HG03354 (cell line): ENCODE measurements at regions not wholly inside any gene's neighbourhood (a gene's known extent, or its start where the extent isn't known, plus 50 kb on each side); places are given as distances from the start of the nearest gene placed in this dataset.
"Not testable (repeated sequence)": the region's sequence is repeated elsewhere in the genome, so short reads cannot be mapped to it uniquely, and the experiment has no call there.

Experiments
- ATAC-seq: cut with Tn5 transposase; IDR thresholded peaks from one replicate; pipeline ENCODE4 v1.9.1; 2021; ENCODE audit warnings: mild to moderate bottlenecking; ENCODE audit not compliant: unreplicated experiment, poor library complexity, severe bottlenecking

DNA sequence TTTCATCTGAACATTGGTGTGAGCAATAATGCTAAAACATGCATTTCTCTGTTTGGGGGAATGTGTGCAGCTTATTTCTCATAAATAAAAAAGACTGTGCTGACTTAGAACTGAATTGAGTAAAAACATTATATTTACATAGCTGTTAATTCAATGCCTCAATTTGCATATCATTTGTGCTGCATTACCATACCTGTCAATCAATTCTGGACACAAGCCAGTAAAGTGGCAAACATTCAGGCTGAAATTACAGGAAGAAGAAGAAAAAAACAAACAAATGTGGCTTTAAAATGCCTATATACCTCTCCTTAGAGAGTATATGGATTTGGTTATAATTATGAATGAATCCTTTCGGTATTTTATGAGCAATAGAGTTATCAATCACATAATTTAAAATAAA is 380.1 kb upstream of the GBE1 start:
- ATAC-seq: no peak

DNA sequence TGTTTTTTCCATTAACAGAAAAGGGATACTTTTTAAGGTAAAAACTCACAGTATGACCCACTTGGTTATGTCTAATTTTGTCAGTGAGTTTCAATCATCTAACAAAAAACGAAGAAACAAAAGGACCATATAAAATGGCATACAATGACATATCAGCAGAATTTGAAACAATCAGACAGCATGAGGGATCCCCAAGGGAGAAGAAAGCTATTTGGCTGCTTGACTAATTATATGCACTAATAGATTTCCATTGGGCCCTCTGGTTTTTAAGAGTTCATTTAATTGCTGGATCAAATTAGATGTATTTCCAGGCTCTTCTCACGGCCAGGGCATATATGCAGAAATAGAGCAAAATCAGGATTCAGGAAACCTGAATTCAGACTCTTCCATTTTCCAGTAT is 376.4 kb upstream of the GBE1 start:
- ATAC-seq: no peak

DNA sequence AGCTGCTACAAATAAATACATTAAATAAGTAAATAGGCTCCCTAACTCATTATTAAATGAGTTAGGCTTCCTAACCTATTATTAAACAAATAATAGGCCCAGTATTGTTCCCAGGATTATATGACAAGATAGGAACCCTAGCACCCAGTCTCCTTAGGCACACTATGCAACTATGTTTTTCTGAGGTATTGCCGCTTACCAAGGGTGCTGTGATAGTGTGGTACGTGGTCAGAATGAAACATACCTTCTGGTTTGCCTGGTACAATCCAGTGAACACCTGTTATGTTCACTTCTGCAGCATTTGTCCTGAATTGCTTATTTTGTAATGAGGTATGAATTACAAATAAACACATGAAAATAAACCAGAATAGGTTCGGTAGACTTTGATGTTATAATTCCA is 375.6 kb upstream of the GBE1 start:
- ATAC-seq: no peak

DNA sequence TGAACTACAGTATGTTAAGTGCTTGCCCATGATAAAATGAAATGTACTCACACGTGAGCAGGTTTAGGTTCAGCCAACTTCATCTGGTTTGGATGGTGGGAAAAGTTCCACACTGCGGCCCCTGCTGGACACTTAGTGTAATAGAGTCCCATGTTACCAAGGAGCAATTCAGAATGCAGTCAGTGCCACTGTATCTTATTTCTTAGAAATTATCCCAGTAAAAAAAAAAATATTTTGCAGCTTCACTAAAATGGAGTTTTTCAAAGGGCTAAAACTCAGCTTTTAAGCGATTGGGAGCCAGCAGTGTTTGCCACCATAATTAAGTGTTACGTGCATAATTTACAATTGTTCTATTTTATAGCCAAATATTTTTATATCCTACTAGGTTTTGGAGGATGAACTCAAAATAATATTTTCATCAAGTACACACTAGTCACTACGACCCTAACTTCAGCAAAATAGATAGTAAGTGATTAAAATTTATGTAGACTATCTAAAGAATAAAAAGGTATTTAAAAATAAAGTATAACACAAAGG is 371.7 kb upstream of the GBE1 start:
- peak; percentile 95 for ATAC-seq

DNA sequence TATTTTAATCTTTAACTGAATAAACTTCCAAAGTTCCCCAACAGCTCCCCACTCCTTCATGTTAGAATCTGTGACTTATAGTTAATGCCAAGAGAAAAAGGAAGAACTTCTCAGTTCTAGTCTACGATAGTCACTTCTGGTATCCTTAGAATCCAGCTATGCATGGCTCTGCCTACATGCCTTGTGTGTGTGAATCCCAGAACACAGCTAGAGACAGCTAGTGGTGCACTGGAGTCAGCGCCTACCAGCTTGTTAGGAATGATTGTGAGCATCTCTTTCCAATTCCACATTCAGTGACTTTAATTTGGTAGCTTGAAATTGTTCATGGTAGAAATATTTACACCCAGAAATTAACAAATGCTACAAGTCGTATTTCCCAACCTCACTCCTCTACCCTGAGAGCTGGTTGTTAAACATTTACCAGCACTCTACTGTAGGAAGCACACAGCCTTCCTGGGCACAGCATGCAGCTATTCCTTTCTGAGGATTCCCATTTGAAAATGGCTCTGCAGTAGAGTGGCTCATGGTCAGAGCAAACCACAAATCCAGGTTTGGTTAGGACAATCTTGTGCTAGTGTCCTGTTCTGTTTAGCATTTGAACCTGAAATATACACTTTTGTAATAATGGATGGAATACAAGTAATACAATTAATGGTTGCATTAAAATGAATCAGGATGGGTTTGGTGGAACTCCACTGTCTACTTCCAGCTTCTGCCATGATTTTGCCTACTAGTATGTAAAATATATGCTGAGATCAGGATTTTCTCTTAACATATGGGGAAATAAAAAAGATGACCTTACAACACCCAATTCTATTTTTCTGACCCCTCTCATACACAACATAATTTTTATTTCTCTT is 371.0 kb upstream of the GBE1 start:
- ATAC-seq: no peak

DNA sequence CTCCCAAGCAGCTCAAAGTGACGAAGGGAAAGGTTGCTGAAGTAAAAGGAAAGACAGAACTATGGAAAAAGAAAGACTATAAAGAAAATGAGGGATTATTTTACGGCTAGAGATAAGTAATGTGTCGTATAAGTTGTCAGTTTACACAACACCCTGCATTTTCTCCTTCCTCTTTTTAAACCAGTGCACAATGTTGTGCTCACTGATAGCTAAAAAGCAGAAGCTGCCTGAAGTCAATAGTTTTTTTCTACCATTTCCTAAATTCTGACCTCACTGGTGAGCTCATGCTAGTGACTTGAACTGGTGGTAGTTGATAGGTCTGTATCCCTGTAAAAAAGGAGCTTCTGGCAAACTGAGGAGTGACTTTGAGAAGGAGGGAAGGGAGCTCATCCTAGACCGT is 368.6 kb upstream of the GBE1 start:
- no peak for ATAC-seq

DNA sequence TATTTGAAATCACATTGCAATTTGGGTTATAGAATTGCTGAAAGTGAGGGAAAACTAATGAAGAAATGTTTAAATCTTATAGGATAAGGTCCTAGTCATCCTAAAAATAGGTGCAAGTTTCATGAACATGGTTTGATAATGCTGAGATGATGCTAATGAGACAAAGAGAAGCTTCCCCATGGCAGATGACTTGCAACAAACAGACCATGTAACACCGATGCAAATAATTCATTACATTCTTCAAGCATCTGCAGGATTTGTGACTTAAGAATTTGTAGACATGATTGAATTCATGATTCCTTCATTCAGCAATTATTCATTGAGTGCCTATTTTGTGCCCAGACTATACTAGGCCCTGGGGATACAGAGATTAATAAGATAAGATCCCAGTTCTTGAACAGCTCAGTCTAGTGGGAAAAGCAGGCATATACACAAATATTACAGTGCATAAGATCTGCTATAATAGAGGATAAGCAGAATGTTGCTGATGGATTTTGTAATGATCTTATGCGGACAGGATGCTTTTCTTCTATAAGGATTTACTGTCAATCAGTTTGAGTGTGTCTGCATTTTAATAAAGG is 367.9 kb upstream of the GBE1 start:
- ATAC-seq: no peak

DNA sequence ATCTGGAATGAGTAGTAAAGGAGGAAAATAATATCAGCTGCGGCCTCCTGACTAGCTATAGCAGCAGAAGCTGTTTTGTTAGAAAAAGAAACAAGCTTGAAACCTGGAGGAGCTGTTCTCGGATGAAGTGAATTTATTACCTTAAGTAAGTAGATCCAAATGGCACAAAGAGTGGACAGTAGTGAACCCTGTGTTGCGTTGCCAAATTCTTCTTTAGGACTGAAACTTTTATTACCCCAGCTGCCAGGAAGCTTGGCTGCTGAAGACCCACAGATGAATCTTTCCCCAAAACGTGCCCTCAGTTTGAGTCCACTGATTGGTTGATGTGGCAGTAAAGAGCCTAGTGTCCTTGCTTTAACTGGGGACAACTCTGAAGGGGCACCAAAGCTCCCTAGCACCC is 366.8 kb upstream of the GBE1 start:
- no peak for ATAC-seq

DNA sequence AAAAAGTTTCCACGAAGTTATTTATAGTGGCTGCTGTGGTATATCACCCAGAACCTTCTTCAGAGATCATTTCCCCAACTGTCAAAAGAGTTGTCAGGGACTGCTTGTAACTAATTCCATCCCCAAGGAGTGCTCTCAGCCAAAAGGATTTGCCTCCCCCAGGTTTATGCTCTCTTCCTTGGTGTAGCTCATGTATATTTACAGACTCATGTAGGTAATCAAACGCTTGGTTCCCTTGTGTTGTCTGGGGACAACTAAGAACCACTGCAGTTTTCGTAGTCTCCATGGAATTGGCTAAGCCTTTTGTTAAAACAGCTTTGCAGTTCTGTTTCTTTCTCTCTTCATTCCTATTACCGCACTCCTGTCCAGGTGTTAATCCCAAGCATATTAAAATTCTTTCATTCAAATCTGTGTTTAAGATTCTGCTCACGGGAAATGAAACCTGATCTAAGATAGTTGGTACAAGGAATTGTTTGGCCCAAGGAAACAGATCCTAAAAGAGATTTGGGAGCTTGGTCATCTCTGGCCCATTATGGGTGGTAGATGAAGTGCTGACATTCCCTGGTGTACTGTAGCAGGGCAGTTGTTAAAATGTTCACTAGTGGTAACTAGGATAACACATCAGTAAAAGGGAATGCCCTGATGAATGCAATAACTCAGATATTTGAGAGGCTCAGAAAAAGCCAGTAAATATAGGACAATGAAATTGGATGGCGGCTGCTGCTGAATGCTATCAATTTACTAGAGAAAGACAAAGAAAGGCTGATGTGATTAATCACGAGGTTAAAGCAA is 361.3 kb upstream of the GBE1 start:
- ATAC-seq: no peak

DNA sequence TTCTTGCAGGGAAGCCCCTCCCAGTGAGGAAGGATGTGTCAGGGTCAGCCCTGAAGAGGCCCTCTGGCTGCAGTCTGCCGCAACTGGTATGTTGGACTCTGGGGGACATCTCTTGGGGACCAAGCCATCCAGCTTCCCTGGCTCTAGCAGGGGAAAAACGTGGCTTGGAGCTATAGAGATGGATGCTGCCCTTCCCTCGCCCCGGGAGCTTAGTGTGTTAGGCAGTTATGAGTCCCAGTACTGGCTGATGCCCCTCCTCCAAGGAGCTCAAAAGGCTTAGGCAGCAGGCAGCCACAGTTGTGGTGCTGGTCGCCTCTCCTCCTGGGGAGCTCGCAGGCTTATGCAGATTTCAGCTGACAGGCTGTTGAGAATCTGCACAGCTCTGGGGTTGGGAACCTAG is 353.1 kb upstream of the GBE1 start:
- ATAC-seq: no peak

DNA sequence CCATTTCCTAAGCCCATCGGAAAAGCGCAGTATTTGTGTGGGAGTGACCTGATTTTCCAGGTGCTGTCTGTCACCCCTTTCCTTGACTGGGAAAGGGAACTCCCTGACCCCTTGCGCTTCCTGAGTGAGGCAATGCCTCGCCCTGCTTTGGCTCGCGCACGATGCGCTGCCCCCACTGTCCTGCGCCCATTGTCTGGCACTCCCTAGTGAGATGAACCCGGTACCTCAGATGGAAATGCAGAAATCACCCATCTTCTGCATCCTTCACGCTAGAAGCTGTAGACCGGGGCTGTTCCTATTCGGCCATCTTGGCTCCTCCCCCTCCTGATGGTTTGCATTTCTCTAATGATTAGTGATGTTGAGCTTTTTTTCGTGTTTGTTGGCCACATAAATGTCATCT is 349.3 kb upstream of the GBE1 start:
- not testable (repeated sequence) for ATAC-seq

DNA sequence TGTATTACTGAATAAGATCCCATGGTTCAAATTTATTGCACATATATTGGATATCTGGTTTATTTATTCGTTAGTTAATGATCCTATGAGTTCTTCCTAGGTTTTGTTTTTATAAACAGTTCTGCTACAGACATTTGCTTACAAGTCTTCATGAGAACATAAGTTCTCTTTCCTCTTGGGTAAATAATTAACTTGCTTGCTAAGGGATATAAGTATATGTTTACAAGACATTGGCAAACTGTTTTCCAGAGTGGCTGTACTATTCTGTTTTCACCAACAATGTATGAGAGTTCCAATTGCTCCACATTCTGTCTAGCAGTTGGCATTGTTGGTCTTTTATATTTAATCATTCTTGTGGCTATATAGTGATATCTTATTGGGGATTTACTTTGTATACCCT is 341.8 kb upstream of the GBE1 start:
- ATAC-seq: no peak

DNA sequence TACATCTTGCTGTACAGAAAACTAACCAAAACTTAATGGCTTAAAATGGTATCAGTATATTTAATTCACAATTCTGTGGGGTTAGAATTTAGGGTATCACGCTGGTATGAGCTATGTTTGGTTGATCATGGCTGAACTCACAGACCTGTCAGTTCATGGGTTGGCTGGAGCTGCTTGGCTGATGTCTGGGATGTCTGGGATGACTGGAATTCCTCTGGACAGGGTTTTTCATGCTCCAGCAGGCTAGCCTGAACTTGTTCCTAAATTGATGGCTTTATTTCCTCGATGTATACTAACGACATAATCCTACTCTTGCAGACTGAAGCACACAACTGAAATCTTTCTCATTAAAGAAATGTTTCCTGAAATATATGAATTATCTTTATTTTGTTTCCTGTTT is 338.9 kb upstream of the GBE1 start:
- no peak for ATAC-seq

DNA sequence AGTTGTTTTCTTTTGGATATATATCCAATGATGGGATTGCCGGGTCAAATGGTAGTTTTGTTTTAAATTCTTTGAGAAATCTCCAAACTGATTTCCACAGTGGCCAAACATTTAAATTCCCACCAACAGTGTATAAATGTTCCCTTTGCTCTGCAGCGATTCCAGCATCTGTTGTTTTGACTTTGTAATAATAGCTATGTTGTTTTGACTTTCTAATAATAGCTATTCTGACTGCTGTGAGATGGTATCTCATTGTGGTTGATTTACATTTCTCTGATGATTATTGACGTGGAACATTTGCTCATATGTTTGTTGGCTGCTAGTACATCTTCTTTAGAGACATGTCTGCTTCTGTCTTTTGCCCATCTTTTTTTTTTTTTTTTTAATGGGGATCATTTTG is 332.2 kb upstream of the GBE1 start:
- ATAC-seq: no peak

DNA sequence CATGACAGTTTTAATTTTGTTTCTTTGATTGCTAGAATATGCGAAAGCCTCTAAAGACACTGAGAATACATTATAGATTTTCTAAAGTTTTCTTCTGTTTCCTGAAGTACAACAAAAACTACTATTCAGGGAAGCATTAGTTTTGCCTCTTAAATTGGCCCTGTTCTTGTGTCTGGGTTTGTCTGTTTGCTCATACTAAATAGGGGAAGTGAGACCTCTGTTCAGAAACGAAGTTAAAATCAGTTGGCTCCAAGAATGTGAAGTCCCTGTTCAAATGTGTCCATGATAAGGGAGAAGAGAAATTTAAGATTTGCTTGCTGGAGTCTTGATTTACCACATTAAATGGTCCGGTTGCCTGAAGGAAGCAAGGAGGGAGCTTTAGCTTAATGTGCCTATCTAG is 327.3 kb upstream of the GBE1 start:
- ATAC-seq: peak; percentile 46

DNA sequence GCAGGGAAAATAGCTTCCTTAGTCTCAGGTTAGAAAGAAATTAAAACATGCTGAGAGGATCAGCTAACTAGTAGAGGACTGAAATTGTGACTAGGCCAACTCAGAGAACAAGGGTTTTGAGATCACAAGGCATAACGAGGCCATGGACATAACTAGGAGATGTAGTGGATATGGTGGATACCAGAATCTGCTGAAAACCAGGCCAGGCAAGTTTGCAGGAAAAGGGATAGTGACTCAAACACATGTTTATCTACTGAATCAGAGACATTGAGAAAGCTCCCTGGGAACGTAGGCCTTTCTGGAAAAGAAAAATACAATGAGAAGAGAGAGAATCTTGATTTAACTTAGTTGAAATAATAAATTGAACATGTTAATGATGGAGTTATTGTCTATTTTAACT is 326.5 kb upstream of the GBE1 start:
- no peak for ATAC-seq

DNA sequence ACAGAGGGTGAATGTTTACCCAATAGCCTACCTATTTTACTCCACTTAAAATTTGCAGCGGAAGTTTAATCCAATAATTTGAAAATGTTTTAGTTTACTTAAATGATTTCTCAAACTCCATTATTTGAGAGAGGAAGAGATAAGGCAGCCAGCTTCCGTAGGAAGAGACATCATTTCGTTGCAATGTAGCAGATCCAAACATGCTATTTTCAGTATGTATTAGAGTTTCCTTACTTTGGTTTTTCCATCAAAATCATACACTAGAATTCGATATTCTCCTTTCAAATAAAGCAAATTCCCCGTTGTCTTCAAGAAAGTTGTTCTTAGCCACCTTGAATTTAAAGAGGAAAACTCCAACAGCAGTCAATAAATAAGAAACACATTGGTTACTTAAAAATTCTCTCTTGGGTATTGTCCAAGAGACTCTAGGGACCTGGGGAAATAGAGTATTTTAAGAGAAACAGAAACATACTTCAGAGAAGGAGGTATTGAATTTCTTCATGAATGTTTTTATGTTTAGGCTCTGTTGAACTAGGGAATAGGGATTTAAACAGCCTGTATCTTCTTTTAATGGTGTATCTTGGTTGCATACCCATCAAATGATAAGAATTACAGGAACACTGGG is 324.5 kb upstream of the GBE1 start:
- ATAC-seq: no peak

DNA sequence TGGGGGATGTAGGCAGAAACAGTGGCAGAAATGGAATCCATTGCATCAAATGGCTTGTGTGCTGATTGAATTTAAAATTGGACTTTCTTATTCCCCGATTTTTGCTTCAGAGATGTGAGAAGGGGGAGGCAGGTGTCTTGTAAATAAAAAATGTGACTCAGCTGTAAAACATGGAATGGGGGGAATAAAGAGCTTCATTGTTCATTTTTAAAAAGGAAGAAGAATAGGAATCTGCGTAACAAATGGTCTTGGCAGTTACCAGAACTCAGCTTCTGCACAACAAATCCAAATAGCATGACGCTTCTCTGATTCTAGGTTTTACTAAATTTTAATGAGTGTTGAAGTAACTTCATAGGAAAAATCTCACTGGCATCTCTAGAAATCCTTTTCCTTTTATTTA is 323.9 kb upstream of the GBE1 start:
- ATAC-seq: no peak

DNA sequence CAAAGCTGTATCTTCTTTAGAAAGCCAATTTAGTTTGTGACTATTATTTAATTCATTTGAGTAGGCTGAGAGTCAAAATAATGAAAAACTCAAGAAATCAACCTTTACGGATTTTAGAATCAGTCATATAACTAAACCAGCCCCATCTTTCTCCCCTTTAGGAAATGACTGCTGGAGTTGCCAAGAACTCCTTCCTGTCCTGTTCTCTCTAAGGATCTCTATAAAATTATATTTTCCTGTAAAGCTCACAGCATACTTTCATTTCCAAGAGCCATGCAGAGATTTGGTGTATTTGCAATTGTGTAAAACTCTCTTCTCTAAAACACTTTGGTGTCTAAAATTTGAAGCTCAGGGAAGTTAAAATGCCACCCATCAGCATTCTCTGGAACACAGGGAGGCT is 323.4 kb upstream of the GBE1 start:
- ATAC-seq: no peak

DNA sequence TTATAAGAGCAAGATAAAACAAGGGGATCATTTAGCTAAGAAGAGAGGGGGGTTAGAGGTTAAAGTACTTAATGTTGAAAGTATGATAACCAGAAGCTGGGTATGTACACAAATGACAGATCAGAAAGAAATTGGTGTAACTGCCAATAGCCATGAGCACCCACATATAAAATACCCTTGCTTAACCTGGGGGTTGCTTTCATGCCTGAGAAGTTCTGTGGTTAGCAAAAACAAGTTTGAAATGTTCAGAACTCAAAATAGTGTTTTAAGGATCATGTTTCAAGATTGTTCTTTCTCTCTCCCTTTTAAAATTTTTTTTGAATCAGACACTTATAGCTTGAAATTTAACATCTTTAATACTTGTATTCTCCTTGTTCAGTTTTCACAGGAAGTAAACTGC is 321.4 kb upstream of the GBE1 start:
- no peak for ATAC-seq
